Stimulated activated CD4-positive, alpha-beta T cell treated with anti-CD3 and anti-CD28 coated beads, Interleukin-12 subunit alpha, Interleukin-12 subunit beta, amount 100 ng/mL, for 4 hours (primary cell): ENCODE measurements at regions not wholly inside any gene's neighbourhood (a gene's known extent, or its start where the extent isn't known, plus 50 kb on each side); places are given as distances from the start of the nearest gene placed in this dataset.
A peak's percentile ranks its signal among the peaks of the same experiment; 100 is the strongest.

ENCODE experiments used
- DNase-seq: peaks from one replicate; pipeline ENCODE4 v3.0.0-alpha.2; 2020

- no peak for DNase-seq
These were observed 258.7 kb downstream of the SEC14L1 start for GRCh38 chr17:77399319-77399957.

- DNase-seq, result peak; percentile 80
These were observed 259.7 kb downstream of the SEC14L1 start for GRCh38 chr17:77400445-77400870.

DNA sequence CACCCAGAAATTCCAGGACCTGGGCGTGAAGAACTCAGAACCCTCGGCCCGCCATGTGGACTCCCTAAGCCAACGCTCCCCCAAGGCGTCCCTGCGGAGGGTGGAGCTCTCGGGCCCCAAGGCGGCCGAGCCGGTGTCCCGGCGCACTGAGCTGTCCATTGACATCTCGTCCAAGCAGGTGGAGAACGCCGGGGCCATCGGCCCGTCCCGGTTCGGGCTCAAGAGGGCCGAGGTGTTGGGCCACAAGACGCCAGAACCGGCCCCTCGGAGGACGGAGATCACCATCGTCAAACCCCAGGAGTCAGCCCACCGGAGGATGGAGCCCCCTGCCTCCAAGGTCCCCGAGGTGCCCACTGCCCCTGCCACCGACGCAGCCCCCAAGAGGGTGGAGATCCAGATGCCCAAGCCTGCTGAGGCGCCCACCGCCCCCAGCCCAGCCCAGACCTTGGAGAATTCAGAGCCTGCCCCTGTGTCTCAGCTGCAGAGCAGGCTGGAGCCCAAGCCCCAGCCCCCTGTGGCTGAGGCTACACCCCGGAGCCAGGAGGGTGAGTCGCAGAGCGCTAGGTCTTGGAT lies 261.5 kb downstream of the SEC14L1 start:
- DNase-seq, result no peak

- DNase-seq, result no peak
These were observed 263.1 kb downstream of the SEC14L1 start for GRCh38 chr17:77403854-77404253.

DNA sequence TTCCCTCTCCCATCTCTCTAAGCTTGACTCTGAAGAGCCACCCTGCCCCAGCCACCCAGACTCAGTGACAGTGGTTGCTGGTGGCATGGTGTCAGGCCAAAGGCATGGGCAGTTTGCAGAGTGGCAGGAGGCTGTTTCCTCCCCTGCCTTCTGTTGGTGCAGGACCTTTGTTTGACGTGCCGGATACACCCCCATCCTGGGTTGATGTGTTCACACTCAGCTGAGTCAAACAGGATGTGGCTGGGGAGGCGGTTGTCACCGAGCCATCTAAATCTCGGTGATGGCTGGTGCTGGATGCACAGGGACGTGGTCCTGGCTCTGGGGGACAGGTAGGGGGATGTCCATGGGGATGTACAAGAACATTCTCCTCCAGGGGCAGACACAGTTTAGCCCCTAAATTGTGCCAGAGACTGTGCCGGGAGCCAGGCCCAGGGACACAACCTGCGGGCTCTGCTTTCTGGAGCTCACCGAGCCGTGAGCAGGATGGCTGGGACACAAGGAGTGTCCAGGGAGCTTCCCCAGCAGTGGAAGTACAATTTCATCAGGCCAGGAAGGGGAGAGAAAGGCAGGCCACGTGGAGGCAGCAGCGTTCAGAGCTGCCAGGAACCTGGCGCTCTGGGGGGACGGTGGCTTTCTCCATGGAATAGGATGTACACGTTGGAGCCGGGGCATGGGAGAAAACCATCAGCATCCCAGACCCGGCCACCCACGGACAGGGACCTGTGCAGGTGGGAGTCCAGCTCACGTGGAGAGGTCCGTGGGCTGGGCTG lies 264.2 kb downstream of the SEC14L1 start:
- DNase-seq, result peak; percentile 70

DNA sequence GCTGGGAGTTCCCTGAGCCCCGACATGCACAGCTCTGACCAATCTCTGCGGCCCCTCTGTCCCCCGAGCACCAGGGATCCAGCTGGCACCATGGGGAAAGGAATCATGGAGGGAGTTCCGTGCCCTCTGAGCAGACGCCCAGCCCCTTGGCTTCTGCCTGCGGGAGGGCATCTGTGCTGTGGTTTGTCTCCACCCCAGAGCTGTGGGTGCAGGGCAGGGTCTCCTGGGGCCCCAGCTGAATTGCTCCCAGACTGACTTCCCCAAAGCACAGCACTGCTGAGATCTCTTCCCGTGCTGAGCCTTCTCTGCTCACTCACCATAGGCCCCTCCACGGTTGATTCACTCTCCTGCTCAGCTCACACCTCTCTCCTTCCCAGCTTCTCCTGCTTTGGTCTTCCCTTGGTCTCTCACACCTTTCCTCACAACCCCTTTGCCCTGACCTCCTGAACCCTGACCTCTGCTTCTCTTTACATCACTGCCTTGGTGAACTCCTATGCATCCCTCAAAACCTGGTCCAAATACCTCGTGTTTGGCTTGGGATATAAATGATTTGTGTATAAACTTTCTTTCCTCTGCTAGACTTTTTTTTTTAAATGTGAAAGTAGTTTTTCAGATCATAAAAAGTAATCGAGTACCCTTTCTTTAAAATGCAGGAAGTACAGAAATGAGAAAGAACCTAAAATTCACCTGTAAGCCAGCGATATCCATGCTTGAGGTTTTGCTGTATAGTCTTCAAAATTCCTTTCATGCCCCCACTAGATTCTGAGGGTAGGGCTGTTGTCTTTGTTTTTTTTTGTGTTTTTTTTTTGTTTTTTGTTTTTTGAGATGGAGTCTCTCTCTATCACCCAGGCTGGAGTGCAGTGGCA lies 265.3 kb downstream of the SEC14L1 start:
- no peak for DNase-seq

DNA sequence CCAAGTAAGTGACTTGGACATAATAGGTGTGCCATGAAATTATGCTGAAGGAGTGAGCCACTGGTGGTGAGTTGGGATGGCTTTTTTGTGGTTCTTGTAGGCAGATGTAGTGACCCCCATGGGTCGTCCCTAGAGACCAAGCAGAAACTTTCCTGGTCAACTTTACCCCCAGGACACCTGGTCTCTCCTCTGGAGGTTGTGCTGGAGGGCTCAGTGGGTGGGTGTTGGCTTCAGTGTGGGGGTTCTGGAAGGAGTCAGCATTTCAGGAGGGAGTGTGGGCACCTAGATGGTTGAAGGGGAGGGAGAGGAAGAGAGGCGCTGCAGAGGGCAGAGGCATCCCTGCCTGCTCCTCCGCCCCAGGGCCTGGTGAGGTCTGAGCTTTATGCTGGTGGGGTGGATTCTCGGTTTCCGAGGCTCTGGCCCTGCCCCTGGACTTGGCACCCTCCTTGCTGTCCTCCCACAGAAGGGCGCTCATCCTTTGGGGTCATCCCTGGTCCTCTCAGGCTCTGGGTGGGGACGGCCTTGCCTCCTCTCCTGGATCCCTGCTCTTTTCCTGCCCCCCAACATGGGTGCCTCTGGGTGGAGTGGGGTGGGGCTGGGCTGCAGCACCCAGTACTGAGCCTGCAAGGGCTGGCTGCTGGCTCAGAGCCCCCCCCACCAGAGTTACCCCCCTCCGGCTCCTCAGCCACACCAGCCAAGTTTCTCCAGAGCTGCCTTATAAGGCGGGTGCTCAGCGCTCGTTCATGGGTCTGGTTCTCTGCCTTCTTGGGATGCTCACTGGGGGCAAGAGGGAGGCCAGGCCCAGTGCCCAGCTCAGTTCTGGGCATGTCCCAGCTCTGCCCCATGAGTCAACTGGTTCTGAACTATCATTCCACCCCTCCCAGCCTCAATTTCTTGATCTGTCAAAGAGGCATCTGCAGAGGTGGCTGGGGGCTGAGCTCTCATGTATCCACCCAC lies 266.8 kb downstream of the SEC14L1 start:
- no peak for DNase-seq

DNA sequence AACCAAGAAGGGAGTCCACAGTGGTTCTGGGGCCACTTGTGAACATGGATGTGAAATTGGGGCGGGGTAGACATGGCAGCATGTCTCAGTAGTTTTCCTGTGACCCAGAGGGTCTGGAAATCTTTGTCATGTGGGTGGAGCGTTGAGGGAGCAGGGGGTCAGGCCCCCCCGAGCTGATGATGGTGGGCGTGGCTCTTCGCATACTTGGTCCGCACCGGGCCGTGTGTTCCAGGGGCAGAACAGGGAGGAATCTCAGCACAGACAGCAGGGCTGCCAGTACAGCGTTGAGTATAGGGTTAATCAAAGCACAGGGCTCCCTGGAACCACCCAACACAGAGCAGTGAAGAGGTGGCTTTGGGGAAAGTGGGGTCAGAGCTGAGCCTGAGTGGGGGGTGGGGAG lies 267.5 kb downstream of the SEC14L1 start:
- no peak for DNase-seq

- no peak for DNase-seq
These were observed 268.8 kb downstream of the SEC14L1 start for GRCh38 chr17:77409282-77410161.

GRCh38 chr17:77410470-77410869 lies 269.7 kb downstream of the SEC14L1 start:
- DNase-seq, result no peak

- no peak for DNase-seq
These were observed 274.1 kb downstream of the SEC14L1 start for GRCh38 chr17:77414811-77415400.

- DNase-seq, result no peak
These were observed 275.4 kb downstream of the SEC14L1 start for GRCh38 chr17:77416105-77416713.

DNA sequence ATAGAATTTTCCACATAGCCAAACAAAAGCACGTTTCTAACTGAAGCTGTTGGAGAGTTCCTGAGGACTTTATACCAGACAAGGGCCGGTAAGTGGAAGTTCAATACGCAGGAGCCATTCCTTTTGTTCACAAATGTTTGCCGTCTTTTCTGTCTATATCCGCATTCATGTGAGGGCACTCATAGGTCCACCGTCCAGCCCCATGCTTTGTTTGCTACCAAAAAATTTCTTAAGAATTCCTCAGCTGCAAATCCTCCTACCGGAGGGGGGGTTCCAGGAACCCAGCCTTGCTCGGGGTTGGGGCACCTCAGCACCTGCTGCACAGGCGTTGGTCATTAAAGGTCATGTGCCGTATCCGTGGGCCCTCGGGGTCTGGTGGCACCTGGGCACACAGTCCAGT lies 276.8 kb downstream of the SEC14L1 start:
- DNase-seq, result no peak

- no peak for DNase-seq
These were observed 277.8 kb downstream of the SEC14L1 start for GRCh38 chr17:77418609-77419008.

GRCh38 chr17:77419095-77419494 lies 278.3 kb downstream of the SEC14L1 start:
- DNase-seq, result no peak

- DNase-seq, result no peak
These were observed 278.9 kb downstream of the SEC14L1 start for GRCh38 chr17:77419547-77420094.

- DNase-seq, result no peak
These were observed 279.5 kb downstream of the SEC14L1 start for GRCh38 chr17:77420095-77420803.

GRCh38 chr17:77420804-77421629 lies 280.2 kb downstream of the SEC14L1 start:
- no peak for DNase-seq
